Trophoblast cell (in vitro differentiated cells and primary cell): ENCODE measurements at regions not wholly inside any gene's neighbourhood (a gene's known extent, or its start where the extent isn't known, plus 50 kb on each side); places are given as distances from the start of the nearest gene placed in this dataset.
A peak's percentile ranks its signal among the peaks of the same experiment; 100 is the strongest.
"Not testable (repeated sequence)": the region's sequence is repeated elsewhere in the genome, so short reads cannot be mapped to it uniquely, and the experiment has no call there.

ENCODE experiments used
- DNase-seq, 2 donors: peaks; one replicate each; pipeline ENCODE4 v3.0.0-alpha.2; 2016
- H2AFZ ChIP-seq: 2 replicates; pipeline ENCODE4 v1.6.1; 2013; ENCODE audit warnings: low read length, moderate library complexity, mild to moderate bottlenecking; ENCODE audit not compliant: insufficient read depth, poor library complexity
- H2AK5ac ChIP-seq: 2 replicates; pipeline ENCODE4 v1.6.1; 2013; ENCODE audit warnings: mild to moderate bottlenecking, low read length
- H2BK120ac ChIP-seq: 2 replicates; pipeline ENCODE4 v1.6.1; 2013; ENCODE audit warnings: low read length, mild to moderate bottlenecking, moderate library complexity; ENCODE audit not compliant: insufficient read depth, poor library complexity
- H2BK12ac ChIP-seq: 2 replicates; pipeline ENCODE4 v1.6.1; 2013; ENCODE audit warnings: mild to moderate bottlenecking, low read length, moderate library complexity
- H2BK5ac ChIP-seq: 2 replicates; pipeline ENCODE4 v1.6.1; 2013; ENCODE audit warnings: low read length, low read depth, moderate library complexity, mild to moderate bottlenecking; ENCODE audit not compliant: poor library complexity
- H3K14ac ChIP-seq: 2 replicates; pipeline ENCODE4 v1.6.1; 2013; ENCODE audit warnings: mild to moderate bottlenecking, low read length
- H3K18ac ChIP-seq: 2 replicates; pipeline ENCODE4 v1.6.1; 2013; ENCODE audit warnings: mild to moderate bottlenecking, low read length
- H3K23ac ChIP-seq: 2 replicates; pipeline ENCODE4 v1.6.1; 2013; ENCODE audit warnings: low read length
- H3K27ac ChIP-seq: 2 replicates; pipeline ENCODE4 v1.5.1; 2013; ENCODE audit warnings: low read depth, mild to moderate bottlenecking, inconsistent platforms, low read length, moderate library complexity
- H3K27me3 ChIP-seq: 2 replicates; pipeline ENCODE4 v1.6.1; 2013; ENCODE audit warnings: inconsistent platforms, mild to moderate bottlenecking, low read length, moderate library complexity; ENCODE audit not compliant: insufficient read depth
- H3K36me3 ChIP-seq, 2 experiments: 1 replicate in 1 of 2; 2 replicates in 1 of 2; pipeline ENCODE4 v1.6.1; 2013; ENCODE audit warnings: low read length in 2 of 2, mild to moderate bottlenecking in 2 of 2, moderate library complexity in 1 of 2; ENCODE audit not compliant: insufficient read depth in 2 of 2, control insufficient read depth in 1 of 2
- H3K4ac ChIP-seq: 2 replicates; pipeline ENCODE4 v1.6.1; 2013; ENCODE audit warnings: low read depth, mild to moderate bottlenecking, low read length, moderate library complexity
- H3K4me1 ChIP-seq, 2 experiments: 1 replicate in 1 of 2; 2 replicates in 1 of 2; pipeline ENCODE4 v1.6.1; 2013; ENCODE audit warnings: low read length in 2 of 2, mild to moderate bottlenecking in 2 of 2, moderate library complexity in 1 of 2; ENCODE audit not compliant: insufficient read depth in 2 of 2, control insufficient read depth in 1 of 2
- H3K4me2 ChIP-seq: 2 replicates; pipeline ENCODE4 v1.6.1; 2013; ENCODE audit warnings: inconsistent platforms, mild to moderate bottlenecking, low read length, moderate library complexity
- H3K4me3 ChIP-seq: 2 replicates; pipeline ENCODE4 v1.5.1; 2013; ENCODE audit warnings: mild to moderate bottlenecking, low read depth, low read length, inconsistent platforms
- H3K79me1 ChIP-seq: one replicate; pipeline ENCODE4 v1.6.1; 2013; ENCODE audit warnings: low read length
- H3K79me2 ChIP-seq: 2 replicates; pipeline ENCODE4 v1.6.1; 2013; ENCODE audit warnings: low read length, mild to moderate bottlenecking; ENCODE audit not compliant: control insufficient read depth, insufficient read depth, poor library complexity
- H3K9ac ChIP-seq: 2 replicates; pipeline ENCODE4 v1.6.1; 2013; ENCODE audit warnings: mild to moderate bottlenecking, low read length
- H3K9me3 ChIP-seq: 2 replicates; pipeline ENCODE4 v1.6.1; 2013; ENCODE audit warnings: low read depth, mild to moderate bottlenecking, control low read depth, inconsistent platforms, low read length; ENCODE audit not compliant: insufficient read depth
- H4K12ac ChIP-seq: 2 replicates; pipeline ENCODE4 v1.6.1; 2013; ENCODE audit warnings: low read depth, mild to moderate bottlenecking, low read length, moderate library complexity
- H4K8ac ChIP-seq: 2 replicates; pipeline ENCODE4 v1.6.1; 2013; ENCODE audit warnings: low read depth, mild to moderate bottlenecking, low read length, moderate library complexity
- H4K91ac ChIP-seq: one replicate; pipeline ENCODE4 v1.6.1; 2013; ENCODE audit warnings: low read depth, mild to moderate bottlenecking, low read length, moderate library complexity
- WGBS: extraction: QIAGEN DNeasy Blood & Tissue Kit; methylation state at CpG from one replicate; pipeline ENCODE4 v1.1.7; 2013; ENCODE audit warnings: missing lambda C conversion rate; ENCODE audit not compliant: insufficient read length, insufficient coverage; ENCODE audit errors: extremely low coverage; 5-methylcytosine and 5-hydroxymethylcytosine counted together

DNA sequence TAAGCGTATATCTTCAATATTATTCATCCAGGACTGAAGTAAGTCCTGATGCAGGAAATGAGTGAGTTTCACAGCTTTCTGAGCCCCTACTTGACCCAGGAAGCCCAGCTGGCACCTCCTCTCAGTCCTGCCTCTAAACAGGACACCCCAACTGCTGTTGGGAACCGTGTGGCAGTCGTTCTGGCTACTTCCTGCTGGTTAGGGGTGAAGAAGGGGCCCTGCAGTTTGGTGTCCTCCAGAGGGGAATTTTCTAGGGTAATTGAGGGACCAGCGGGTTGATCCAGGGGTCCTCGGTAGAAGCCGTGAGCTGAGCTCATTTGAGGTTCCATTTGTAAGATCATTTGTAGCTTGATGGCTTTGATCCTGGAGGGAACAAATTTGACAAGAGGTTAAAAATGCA is 253.2 kb upstream of the MBL2 start:
- H3K14ac ChIP-seq, H3K9me3 ChIP-seq, H4K8ac ChIP-seq, H3K36me3 ChIP-seq, H4K91ac ChIP-seq, H3K9ac ChIP-seq, H3K4me3 ChIP-seq, H2AK5ac ChIP-seq, H3K4me2 ChIP-seq, H3K4ac ChIP-seq, H2BK120ac ChIP-seq, H2BK12ac ChIP-seq, H3K79me2 ChIP-seq, H3K23ac ChIP-seq, H2BK5ac ChIP-seq, H4K12ac ChIP-seq, H2AFZ ChIP-seq, DNase-seq, H3K27ac ChIP-seq, H3K18ac ChIP-seq, H3K27me3 ChIP-seq: not testable (repeated sequence)
- Histone ChIP-seq H3K79me1 (peaks cover 12% of the 10 kb centered on the region), H3K4me1 (peaks cover 9 to 14% of the 10 kb centered on the region in 2 experiments)
- no CpG with 5 or more reads among the region's 6 CpGs for WGBS

DNA sequence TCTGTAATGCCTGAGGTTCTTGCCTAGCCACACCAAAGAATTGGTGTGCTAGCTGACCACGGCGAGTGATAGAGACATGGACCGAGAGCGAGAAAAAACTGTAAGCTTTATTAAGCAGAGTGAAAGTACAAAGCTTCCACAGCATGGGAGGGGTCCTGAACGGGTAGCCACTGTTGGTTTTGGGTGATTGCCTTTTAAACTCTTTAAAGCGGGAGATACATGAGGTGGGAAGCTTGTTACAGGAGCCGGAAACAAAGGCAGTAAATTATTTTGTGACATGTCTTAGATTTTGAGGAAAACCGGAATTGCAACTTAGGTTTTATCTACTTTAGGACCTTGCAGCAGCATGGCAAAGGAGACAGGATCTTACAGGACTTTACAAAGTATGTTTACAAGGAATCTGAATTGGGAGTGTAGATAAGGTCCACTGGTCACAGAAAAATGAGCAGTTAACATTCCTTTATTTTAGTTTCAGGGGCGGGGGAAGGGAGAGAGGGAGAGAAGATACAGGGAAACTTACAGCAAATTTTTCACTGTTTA is 252.7 kb upstream of the MBL2 start:
- Histone ChIP-seq H3K4me2 (no peak overlapping the region), H2BK5ac (no peak overlapping the region), H3K9ac (no peak overlapping the region), H3K23ac (no peak overlapping the region), H3K4ac (no peak overlapping the region), H3K18ac (no peak overlapping the region), H4K91ac (no peak overlapping the region), H2BK120ac (no peak overlapping the region), H3K14ac (no peak overlapping the region), H4K8ac (no peak overlapping the region), H3K4me1 (peaks cover 9 to 14% of the 10 kb centered on the region in 2 experiments), H3K4me3 (no peak overlapping the region), H3K79me1 (peaks cover 12% of the 10 kb centered on the region), H2AFZ (no peak overlapping the region), H4K12ac (no peak overlapping the region), H2AK5ac (no peak overlapping the region), H3K27ac (no peak overlapping the region), H3K9me3 (no peaks in the 10 kb centered on the region), H3K79me2 (no peaks in the 10 kb centered on the region), H2BK12ac (no peak overlapping the region), H3K36me3 (no peaks in the 10 kb centered on the region), H3K27me3 (no peaks in the 10 kb centered on the region)
- peak; percentile 39 to 75 for DNase-seq
- WGBS = no CpG with 5 or more reads among the region's 9 CpGs

DNA sequence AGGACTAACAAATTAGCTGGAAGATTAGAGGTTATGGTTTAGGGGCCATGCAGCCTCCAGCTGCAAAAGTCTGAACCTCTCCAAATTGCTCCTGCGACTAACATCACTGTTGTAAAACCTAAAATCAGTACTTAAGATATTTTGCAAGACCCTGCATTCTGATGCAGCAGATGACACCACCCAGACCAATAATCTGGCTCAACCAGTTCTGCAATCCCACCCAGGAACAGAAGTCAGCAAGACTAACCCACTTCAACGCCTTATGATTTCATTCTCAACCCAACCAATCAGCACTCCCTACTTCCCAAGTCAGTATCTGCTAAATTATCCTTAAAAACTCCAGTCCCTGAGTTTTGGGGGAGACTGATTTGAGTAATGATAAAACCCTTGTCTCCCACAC is 250.8 kb upstream of the MBL2 start:
- Histone ChIP-seq H2BK12ac (no peak overlapping the region), H3K9me3 (no peaks in the 10 kb centered on the region), H3K18ac (no peak overlapping the region), H3K4me3 (no peak overlapping the region), H3K4ac (no peak overlapping the region), H4K12ac (no peak overlapping the region), H4K91ac (no peak overlapping the region), H3K27ac (peak overlapping the region; percentile 60), H3K14ac (no peak overlapping the region), H3K23ac (no peak overlapping the region), H3K36me3 (no peaks in the 10 kb centered on the region), H3K4me2 (peak overlapping the region; percentile 45), H3K79me2 (no peaks in the 10 kb centered on the region), H2BK5ac (no peak overlapping the region), H3K27me3 (no peaks in the 10 kb centered on the region), H2BK120ac (no peak overlapping the region), H2AFZ (no peak overlapping the region), H3K79me1 (peaks cover 4% of the 10 kb centered on the region), H2AK5ac (no peak overlapping the region), H3K4me1 (peaks cover 3 to 4% of the 10 kb centered on the region in 2 experiments), H4K8ac (no peak overlapping the region), H3K9ac (no peak overlapping the region)
- DNase-seq = peak; percentile 63 to 78
- no CpG with 5 or more reads among the region's 2 CpGs for WGBS

DNA sequence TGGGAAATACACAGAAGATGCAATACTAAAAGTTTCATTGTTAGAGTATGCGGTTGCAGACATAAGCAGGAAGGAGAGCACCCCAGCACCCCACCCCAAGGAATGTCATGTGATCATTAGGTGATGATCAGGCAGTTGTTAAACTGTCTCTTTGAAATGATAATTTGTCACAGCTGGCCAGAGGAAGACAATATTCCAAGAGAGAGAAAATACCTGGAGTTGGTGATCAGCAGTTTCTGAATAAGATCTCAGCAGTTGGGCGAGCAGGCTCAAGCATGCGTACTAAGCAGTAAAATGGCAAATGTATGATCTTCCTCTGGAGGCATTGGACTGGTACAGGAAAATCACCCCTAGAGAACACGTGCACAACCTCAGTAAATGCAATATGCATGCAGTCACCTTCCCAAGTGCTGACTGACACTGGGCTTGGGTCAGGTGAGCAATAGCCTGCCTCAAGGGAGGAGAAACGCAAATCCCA is 250.1 kb upstream of the MBL2 start:
- Histone ChIP-seq H3K14ac (no peak overlapping the region), H4K12ac (no peak overlapping the region), H3K9me3 (no peaks in the 10 kb centered on the region), H4K8ac (no peak overlapping the region), H3K79me2 (no peaks in the 10 kb centered on the region), H3K18ac (no peak overlapping the region), H3K4me1 (peaks cover 3 to 4% of the 10 kb centered on the region in 2 experiments), H3K9ac (no peak overlapping the region), H2BK5ac (no peak overlapping the region), H2AFZ (no peak overlapping the region), H3K79me1 (peaks cover 4% of the 10 kb centered on the region), H4K91ac (peak overlapping the region; percentile 36), H2AK5ac (peak overlapping the region; percentile 11), H3K27ac (peak overlapping the region; percentile 60), H3K27me3 (no peaks in the 10 kb centered on the region), H3K36me3 (no peaks in the 10 kb centered on the region), H3K4me2 (peak overlapping the region; percentile 45), H2BK120ac (peak overlapping the region; percentile 29), H3K4ac (no peak overlapping the region), H2BK12ac (peak overlapping the region; percentile 32), H3K4me3 (no peak overlapping the region), H3K23ac (no peak overlapping the region)
- no CpG with 5 or more reads among the region's 5 CpGs for WGBS
- peak in 1 of 2 donors; percentile 18 for DNase-seq
